MM.1S (cell line): ENCODE measurements at regions not wholly inside any gene's neighbourhood (a gene's known extent, or its start where the extent isn't known, plus 50 kb on each side); places are given as distances from the start of the nearest gene placed in this dataset.

Experiments
- CTCF ChIP-seq: fragments of 300-600 bp; sonication (generic); IDR thresholded peaks from 2 replicates; pipeline ENCODE4 v1.5.1; 2016; ENCODE audit warnings: antibody characterized with exemption, low read length, mixed read lengths
- EZH2 ChIP-seq: fragments of 300-600 bp; sonication (generic); optimal IDR thresholded peaks from 2 replicates; pipeline ENCODE3; 2017; ENCODE audit warnings: low read depth, mild to moderate bottlenecking, antibody characterized with exemption, low read length, mixed read lengths
- EZH2phosphoT487 ChIP-seq: fragments of 300-600 bp; sonication (generic); IDR thresholded peaks from 2 replicates; pipeline ENCODE4 v1.6.1; 2018; ENCODE audit warnings: antibody characterized with exemption, low read length

DNA sequence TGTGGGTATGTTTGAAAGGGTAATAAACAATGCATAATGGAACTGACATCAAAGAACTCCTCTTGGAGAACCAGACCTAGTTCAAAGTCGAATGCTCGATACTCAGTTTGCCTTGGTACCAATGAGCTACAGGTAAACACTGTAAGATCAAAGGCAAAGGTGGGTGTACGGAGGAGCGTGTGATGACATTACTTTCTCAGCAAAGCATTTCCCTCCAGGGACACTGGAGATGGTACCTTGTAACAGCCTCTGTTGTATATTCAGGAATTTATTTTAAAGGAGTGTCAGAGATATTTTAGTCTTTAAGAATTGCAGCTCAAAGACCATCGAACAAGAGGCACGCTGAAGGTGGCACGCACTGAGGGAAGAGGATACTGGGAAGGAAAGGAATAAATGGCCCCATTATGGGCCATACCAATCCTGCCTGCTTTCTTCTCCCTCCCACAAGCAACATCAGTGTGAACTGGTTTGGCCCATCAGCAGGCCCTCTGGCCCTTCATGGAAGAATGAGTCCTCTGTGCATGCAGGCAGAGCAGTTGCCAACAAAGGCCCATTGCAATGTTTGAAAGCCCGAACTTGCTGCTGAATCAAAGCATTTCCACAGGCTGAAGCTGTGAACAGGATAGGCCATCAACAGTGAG is 410.2 kb downstream of the ACTL7B start:
- TF ChIP-seq CTCF: no peak
- TF ChIP-seq EZH2: no peak
- TF ChIP-seq EZH2phosphoT487: no peak
